ENCODE measurements at regions not wholly inside any gene's neighbourhood (a gene's known extent, or its start where the extent isn't known, plus 50 kb on each side); places are given as distances from the start of the nearest gene placed in this dataset.

DNA sequence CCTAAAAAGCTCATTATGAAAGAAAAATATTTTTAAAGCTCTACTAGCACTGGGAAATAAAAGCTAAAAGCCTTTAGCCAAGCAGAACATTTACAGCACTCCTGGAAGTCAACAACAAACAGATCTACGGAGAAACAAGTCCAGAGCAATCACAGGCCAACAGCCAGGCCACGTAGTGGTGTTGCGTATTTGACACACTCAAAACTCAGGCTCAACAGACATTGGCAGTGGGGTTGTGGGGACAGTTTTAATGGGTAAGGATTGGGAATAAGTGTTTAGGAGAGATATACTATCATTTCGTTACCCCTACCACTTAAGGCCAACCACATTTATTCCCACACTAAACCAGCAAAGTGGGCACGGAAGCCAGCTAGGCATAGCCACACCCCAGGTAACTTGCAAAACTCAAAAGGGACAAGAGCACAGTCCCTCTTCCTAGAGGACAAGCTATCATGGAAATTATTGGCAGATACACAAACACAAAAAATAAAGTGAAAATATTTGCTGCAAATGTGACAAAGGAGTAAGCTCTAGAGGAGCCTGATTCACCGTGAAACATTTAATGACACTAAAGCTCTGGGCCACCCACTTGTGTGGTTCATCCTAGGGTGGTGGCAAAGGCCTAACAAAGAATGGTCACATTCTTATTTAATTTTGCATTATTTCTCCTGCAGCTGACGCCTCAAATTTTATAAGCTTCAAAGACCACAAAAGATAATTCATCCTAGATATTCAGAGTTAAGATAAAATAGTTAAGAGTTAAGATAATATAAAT is 498.2 kb downstream of the TNS3 start:
- FAIRE-seq (no peak), DNase-seq (ENCODE audit: insufficient read length, low spot score) (no peak)
- TF ChIP-seq, protein P1, sequence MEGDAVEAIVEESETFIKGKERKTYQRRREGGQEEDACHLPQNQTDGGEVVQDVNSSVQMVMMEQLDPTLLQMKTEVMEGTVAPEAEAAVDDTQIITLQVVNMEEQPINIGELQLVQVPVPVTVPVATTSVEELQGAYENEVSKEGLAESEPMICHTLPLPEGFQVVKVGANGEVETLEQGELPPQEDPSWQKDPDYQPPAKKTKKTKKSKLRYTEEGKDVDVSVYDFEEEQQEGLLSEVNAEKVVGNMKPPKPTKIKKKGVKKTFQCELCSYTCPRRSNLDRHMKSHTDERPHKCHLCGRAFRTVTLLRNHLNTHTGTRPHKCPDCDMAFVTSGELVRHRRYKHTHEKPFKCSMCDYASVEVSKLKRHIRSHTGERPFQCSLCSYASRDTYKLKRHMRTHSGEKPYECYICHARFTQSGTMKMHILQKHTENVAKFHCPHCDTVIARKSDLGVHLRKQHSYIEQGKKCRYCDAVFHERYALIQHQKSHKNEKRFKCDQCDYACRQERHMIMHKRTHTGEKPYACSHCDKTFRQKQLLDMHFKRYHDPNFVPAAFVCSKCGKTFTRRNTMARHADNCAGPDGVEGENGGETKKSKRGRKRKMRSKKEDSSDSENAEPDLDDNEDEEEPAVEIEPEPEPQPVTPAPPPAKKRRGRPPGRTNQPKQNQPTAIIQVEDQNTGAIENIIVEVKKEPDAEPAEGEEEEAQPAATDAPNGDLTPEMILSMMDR (IDR thresholded peaks at IDR 0.05; ENCODE audit: insufficient read depth, missing control alignments) = no peak

DNA sequence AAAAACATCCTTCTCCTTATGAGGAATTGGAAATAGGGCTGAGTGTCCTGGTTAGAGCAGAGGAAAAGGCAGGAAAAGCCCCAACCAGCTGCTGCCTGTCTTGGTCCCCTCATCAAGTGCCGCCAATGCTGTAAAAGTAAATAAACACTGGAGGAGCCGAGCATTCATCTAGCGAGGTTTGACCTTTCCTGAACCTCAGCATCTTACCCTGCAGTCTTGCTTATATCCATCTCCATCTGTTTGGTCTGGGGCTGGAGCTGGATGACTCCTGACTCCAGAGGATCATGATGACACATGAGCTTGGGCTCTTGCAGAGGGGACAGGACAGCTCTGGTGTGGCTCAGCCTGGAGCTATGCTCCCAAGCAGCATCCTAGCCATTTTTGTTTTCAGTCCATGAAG is 501.1 kb downstream of the TNS3 start:
- FAIRE-seq = no peak
- no peak for DNase-seq (ENCODE audit: insufficient read length, low spot score)
- TF ChIP-seq, protein P1 (IDR thresholded peaks at IDR 0.05; ENCODE audit: insufficient read depth, missing control alignments) = no peak

DNA sequence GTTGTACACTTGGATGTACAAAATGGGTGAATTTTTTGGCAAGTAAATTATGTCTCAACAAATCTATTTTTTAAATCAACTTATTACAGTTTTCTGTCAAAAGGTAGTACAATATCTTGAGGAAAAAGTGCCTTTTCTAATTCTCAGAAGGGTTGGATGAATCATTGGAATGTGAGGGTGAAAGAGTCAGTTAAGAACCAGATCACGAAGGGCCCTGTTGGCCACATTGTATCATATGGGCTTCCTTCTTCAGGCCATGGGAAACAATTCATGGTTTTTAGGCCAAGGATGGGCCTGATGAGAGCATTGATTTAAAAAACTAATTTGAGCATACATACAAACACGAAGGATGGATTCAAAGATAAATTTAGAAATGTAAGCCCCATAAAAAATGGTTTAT is 503.7 kb downstream of the TNS3 start:
- FAIRE-seq (no peak), DNase-seq (ENCODE audit: insufficient read length, low spot score) (no peak)
- TF ChIP-seq, protein P1 (IDR thresholded peaks at IDR 0.05; ENCODE audit: insufficient read depth, missing control alignments) = no peak

DNA sequence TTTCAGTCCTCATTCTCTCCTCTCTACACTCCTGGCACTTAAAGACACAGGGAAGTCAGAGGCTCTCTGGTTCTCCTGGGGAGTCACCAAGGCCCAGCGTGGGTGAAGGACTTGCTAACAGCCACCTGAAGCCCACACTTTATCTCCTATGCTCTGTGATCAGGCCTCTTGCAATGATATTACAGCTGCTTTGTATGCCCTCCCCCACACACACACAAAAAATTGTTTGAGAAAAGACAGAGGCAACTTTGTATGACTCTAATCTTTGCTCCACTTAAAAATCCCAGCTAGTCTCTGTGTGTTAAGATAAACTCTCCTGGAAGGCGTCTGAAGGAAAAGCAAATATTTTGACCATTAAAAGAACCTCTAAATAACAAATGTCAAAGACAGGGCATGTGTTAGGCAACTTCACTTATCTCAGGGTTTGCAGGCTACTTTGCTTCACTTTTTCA is 507.2 kb downstream of the TNS3 start:
- DNase-seq (ENCODE audit: insufficient read length, low spot score) (no peak), FAIRE-seq (no peak)
- TF ChIP-seq, protein P1 (IDR thresholded peaks at IDR 0.05; ENCODE audit: insufficient read depth, missing control alignments) = no peak

DNA sequence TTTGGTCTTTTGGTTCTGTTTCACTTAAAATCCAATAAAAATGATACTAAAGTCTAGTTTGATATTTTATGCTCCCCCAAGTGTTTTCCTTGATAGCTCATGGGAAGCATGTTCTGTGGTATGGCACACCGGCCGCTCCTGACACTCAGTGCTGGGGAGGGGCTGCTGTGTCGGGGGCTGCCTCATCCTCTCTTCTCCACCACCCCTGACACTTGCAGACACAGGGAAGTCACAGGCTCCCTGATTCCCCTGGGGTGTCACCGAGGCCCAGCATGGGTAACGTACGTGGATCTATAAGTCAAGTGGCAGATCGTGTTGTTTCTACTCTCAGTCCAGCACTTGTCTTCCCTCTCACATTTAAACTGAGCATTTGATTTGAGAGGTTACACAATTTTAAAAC is 508.6 kb downstream of the TNS3 start:
- TF ChIP-seq, protein P1 (IDR thresholded peaks at IDR 0.05; ENCODE audit: insufficient read depth, missing control alignments) = no peak
- DNase-seq (ENCODE audit: insufficient read length, low spot score) (no peak), FAIRE-seq (no peak)

DNA sequence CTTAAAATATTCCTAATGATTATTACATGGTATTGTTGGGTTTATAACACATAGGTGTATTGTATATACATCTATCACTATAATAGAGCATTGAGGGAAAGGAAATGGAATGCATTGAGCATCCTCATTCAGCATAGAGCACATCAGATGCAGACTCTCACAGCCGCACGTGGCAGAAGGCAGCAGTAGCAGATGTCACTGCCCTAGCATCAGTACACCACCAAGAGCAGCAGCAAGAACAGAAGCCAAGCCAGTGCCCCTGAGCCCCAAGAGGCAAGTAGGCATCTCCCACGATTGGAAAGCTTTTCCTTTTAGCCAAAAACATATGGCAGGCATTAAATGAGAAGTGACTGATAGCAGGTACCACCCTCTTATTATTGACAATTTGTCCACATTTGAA is 510.0 kb downstream of the TNS3 start:
- FAIRE-seq = no peak

More for the DNA sequence above, 510.0 kb downstream of the TNS3 start:
- no peak for DNase-seq (ENCODE audit: insufficient read length, low spot score)
- TF ChIP-seq, protein P1 (IDR thresholded peaks at IDR 0.05; ENCODE audit: insufficient read depth, missing control alignments) = no peak
